GM12878 (cell line): ENCODE measurements at regions not wholly inside any gene's neighbourhood (a gene's known extent, or its start where the extent isn't known, plus 50 kb on each side); places are given as distances from the start of the nearest gene placed in this dataset.

Experiments used
- ATAC-seq: fragments of 200-7000 bp; cut with Tn5 transposase; 3 replicates; pipeline ENCODE4 v1.9.1; 2020; ENCODE audit warnings: mild to moderate bottlenecking, moderate library complexity
- BruUV-seq: library from RNA; stranded (reverse); fragments of 400-500 nt; replicated peaks from 2 replicates; lab custom pipeline; 2021; lab: Mats Ljungman, UMichigan
- CTCF ChIA-PET: fragments of 300-600 bp; sonication (Branson Sonifier 250); formaldehyde crosslinking; extraction: SDS; loops from one replicate; lab custom pipeline; 2021; ENCODE audit warnings: inconsistent platforms; lab: Yijun Ruan, JAX
- POLR2A ChIA-PET: fragments of 350-600 bp; formaldehyde crosslinking; extraction: SDS; loops from one replicate; lab custom pipeline; 2021; ENCODE audit warnings: inconsistent platforms; lab: Charles Lee
- RAD21 ChIA-PET: fragments of 300-600 bp; sonication (Branson Sonifier 250); formaldehyde crosslinking; loops from one replicate; lab custom pipeline; 2023; ENCODE audit warnings: antibody characterized with exemption; ENCODE audit not compliant: unreplicated experiment; lab: Charles Lee
- SMC1A ChIA-PET: fragments of 300-600 bp; sonication (Branson Sonifier 250); formaldehyde crosslinking; loops from one replicate; lab custom pipeline; 2023; ENCODE audit not compliant: unreplicated experiment, uncharacterized antibody; lab: Charles Lee
- DNase-seq: peaks from one replicate; pipeline ENCODE4 v3.0.0-alpha.2; 2011; ENCODE audit warnings: low read depth, low spot score
- FAIRE-seq: peaks from 3 replicates; lab custom pipeline; 2011; peaks lifted over from hg19 to GRCh38; lab: Jason Lieb, UNC
- H2AFZ ChIP-seq: 2 replicates; pipeline ENCODE4 v1.6.0; 2011; ENCODE audit warnings: low read depth, low read length, control low read depth; ENCODE audit not compliant: control insufficient read depth
- H3K27ac ChIP-seq: 2 replicates; pipeline ENCODE4 v1.5.1; 2011; ENCODE audit warnings: control low read depth; ENCODE audit not compliant: control insufficient read depth, insufficient read depth
- H3K27me3 ChIP-seq, 2 experiments: replicated peaks in 1 of 2; 2 replicates each; pipeline versions ENCODE4 v1.6.0 to v1.6.1; 2011; ENCODE audit warnings: low read length in 1 of 2; ENCODE audit not compliant: control insufficient read depth in 2 of 2, insufficient read depth in 2 of 2
- H3K36me3 ChIP-seq, 2 experiments: 2 replicates each; pipeline ENCODE4 v1.5.1; 2011; ENCODE audit warnings: low read length in 1 of 2; ENCODE audit not compliant: control insufficient read depth in 2 of 2, insufficient read depth in 2 of 2
- H3K4me1 ChIP-seq: 2 replicates; pipeline ENCODE4 v1.6.1; 2011; ENCODE audit warnings: mild to moderate bottlenecking, low read length, moderate library complexity, mixed read lengths; ENCODE audit not compliant: control insufficient read depth, insufficient read depth
- H3K4me2 ChIP-seq: 2 replicates; pipeline ENCODE4 v1.6.0; 2011; ENCODE audit warnings: control low read depth; ENCODE audit not compliant: control insufficient read depth, insufficient read depth
- H3K4me3 ChIP-seq: fragments of 200-600 bp; sonication (generic); 2 replicates; pipeline ENCODE4 v1.5.1; 2016
- H3K79me2 ChIP-seq: 2 replicates; pipeline ENCODE4 v1.6.0; 2011; ENCODE audit warnings: low read length; ENCODE audit not compliant: control insufficient read depth, insufficient read depth
- H3K9ac ChIP-seq: 2 replicates; pipeline ENCODE4 v1.8.0; 2011; ENCODE audit warnings: low read length, control low read depth, mixed read lengths; ENCODE audit not compliant: control insufficient read depth, insufficient read depth
- H3K9me3 ChIP-seq: replicated peaks from 3 replicates; pipeline ENCODE4 v1.5.1; 2011; ENCODE audit warnings: mild to moderate bottlenecking, low read length; ENCODE audit not compliant: control insufficient read depth, insufficient read depth
- H4K20me1 ChIP-seq: 2 replicates; pipeline ENCODE4 v1.6.0; 2011; ENCODE audit not compliant: control insufficient read depth, insufficient read depth
- ASH2L ChIP-seq: fragments of 300-600, 200-600 bp; sonication (generic); IDR thresholded peaks from 2 replicates; pipeline ENCODE4 v1.6.1; 2017; ENCODE audit warnings: low read depth, mild to moderate bottlenecking, borderline replicate concordance
- BHLHE40 ChIP-seq, 2 experiments: fragments of 450-650 bp in 1 of 2; IDR thresholded peaks; 2 replicates each; pipeline ENCODE4 v1.6.1; 2011 to 2017; ENCODE audit warnings: low read depth in 2 of 2, borderline replicate concordance in 1 of 2, improper control_type of control experiment in 1 of 2, low read length in 1 of 2, mild to moderate bottlenecking in 1 of 2
- BRCA1 ChIP-seq: IDR thresholded peaks from 2 replicates; pipeline ENCODE4 v1.6.1; 2011; ENCODE audit warnings: low read depth, low read length, improper control_type of control experiment
- EGR1 ChIP-seq, 2 experiments: IDR thresholded peaks; 1 replicate in 1 of 2; 2 replicates in 1 of 2; pipeline ENCODE4 v1.6.1; 2011 to 2012; ENCODE audit warnings: low read depth in 2 of 2, low read length in 2 of 2, borderline replicate concordance in 1 of 2, mild to moderate bottlenecking in 1 of 2, moderate library complexity in 1 of 2
- IKZF1 ChIP-seq: fragments of 450-650 bp; conservative IDR thresholded peaks from 2 replicates; pipeline ENCODE4 v1.6.1; 2017; ENCODE audit warnings: antibody characterized with exemption, mild to moderate bottlenecking
- KDM1A ChIP-seq: fragments of 200-600 bp; sonication (generic); IDR thresholded peaks from 2 replicates; pipeline ENCODE4 v1.6.1; 2016; ENCODE audit warnings: borderline replicate concordance
- KLF5 ChIP-seq: fragments of 450-650 bp; IDR thresholded peaks from 2 replicates; pipeline ENCODE4 v1.6.1; 2014; ENCODE audit warnings: mild to moderate bottlenecking; ENCODE audit not compliant: partially characterized antibody
- NBN ChIP-seq: fragments of 450-650 bp; IDR thresholded peaks from 2 replicates; pipeline ENCODE4 v1.6.1; 2016
- NFYB ChIP-seq: IDR thresholded peaks from 2 replicates; pipeline ENCODE4 v1.6.1; 2011; ENCODE audit warnings: low read depth, mild to moderate bottlenecking, low read length, improper control_type of control experiment, moderate library complexity; ENCODE audit not compliant: insufficient read depth
- RCOR1 ChIP-seq: conservative IDR thresholded peaks from 2 replicates; pipeline ENCODE4 v1.6.1; 2012; ENCODE audit warnings: low read depth, low read length, improper control_type of control experiment
- RELA ChIP-seq: fragments of 450-650 bp; IDR thresholded peaks from 2 replicates; pipeline ENCODE4 v1.8.0; 2014; ENCODE audit warnings: borderline replicate concordance; ENCODE audit not compliant: partially characterized antibody
- TCF7 ChIP-seq: IDR thresholded peaks from 2 replicates; pipeline ENCODE4 v1.6.1; 2014; ENCODE audit warnings: antibody characterized with exemption, borderline replicate concordance
- ZZZ3 ChIP-seq: IDR thresholded peaks from 2 replicates; pipeline ENCODE4 v1.6.1; 2011; ENCODE audit warnings: low read depth; ENCODE audit not compliant: control insufficient read depth, insufficient read length
- WGBS: methylation state at CpG from one replicate; pipeline ENCODE4 v1.1.6; 2016; ENCODE audit warnings: low lambda C conversion rate; ENCODE audit not compliant: insufficient replicate concordance, insufficient coverage; ENCODE audit errors: missing lambda C conversion rate; 5-methylcytosine and 5-hydroxymethylcytosine counted together
- in situ Hi-C: fragments of 300-500 bp; cut with MboI; formaldehyde crosslinking; loops from 9 replicates; pipeline ENCODE4 v1.14.3; 2018; ENCODE audit warnings: mixed read lengths
- intact Hi-C: fragments of 100-400 bp; cut with micrococcal nuclease; formaldehyde crosslinking; loops from one replicate; pipeline ENCODE4 v1.14.2; 2022; ENCODE audit not compliant: unreplicated experiment
- TF ChIP-seq, protein P1 (sequence below): IDR thresholded peaks from 2 replicates; pipeline ENCODE4 v1.6.1; 2011; ENCODE audit warnings: low read depth, low read length, improper control_type of control experiment, borderline replicate concordance
- TF ChIP-seq, protein P2 (sequence below): fragments of 450-650 bp; formaldehyde crosslinking; IDR thresholded peaks from 2 replicates; pipeline ENCODE4 v1.4.0; 2022; ENCODE audit warnings: mild to moderate bottlenecking, moderate library complexity

DNA sequence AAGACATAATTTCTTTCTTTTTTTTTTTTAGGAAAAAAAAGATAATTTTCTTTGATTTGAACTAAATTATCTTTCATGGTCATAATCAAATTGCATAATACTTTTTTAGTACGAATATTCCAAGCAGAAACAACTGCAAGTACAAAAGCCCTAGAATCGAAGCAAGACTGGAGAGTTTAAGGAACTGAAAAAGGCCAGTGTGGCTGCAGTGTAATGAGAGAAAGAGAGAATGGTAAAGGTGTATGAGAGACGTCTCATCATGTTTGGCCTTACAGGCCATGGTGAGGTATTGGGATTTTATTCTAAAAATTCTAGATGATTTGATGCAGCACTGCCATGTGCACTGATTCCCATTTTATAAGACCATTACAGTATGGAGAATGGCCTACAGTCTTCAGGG lies 180.9 kb downstream of the SUCNR1 start (continued):
- TF ChIP-seq NFYB: no peak

DNA sequence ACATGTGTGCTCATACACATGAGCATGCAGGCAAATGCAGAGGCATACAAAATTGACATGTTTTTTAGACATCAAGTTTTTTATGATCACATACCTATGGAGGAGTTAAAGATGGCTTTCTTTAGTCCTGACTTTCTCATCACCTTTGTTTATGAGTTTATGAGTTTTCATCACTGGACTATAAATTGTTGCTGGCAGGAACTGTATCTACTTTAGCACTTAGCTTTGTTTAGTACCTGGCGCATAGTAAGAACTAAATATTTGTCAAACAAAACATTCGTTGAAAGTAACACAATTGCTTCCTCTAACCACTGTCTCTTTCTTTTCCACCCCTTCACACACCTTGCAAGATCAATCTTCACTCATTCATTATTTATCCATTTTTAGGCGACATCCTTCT lies 182.6 kb downstream of the SUCNR1 start:
- intact Hi-C loops: no loop called here
- H3K4me1 ChIP-seq: peaks cover 4% of the 10 kb centered on the region
- ChIA-PET CTCF (interaction anchor here (1.1 to 1.5 kb wide), 2 partner anchors 16 to 128 kb away, joined by 4 to 5 read pairs; no protein-coding TSS in a partner anchor), POLR2A (interaction anchor here (0.7 kb wide), 1 partner anchor 474 kb away, joined by 3 read pairs; no protein-coding TSS in a partner anchor), RAD21 (no interaction called here), SMC1A (interaction anchor here (0.8 to 1.5 kb wide), 7 partner anchors 9 to 436 kb away, joined by 3 to 4 read pairs (median 3); no protein-coding TSS in a partner anchor)
- no peak overlapping the region for H3K4me2 ChIP-seq
- BruUV-seq: no TSS peak
- no peak overlapping the region for H3K4me3 ChIP-seq
- H3K27ac ChIP-seq: no peak overlapping the region
- no peaks in the 10 kb centered on the region for H3K79me2 ChIP-seq
- in situ Hi-C loops: no loop called here
- no peak for ATAC-seq
- DNase-seq: no peak
- TF ChIP-seq TCF7 (no peak), ASH2L (no peak), NBN (no peak), ZZZ3 (no peak), IKZF1 (no peak), BRCA1 (no peak), RCOR1 (no peak), KDM1A (no peak), BHLHE40 (IDR thresholded peaks at IDR 0.05; ENCODE audit: borderline replicate concordance in 1 of 2, low read depth in 2 of 2, low read length in 1 of 2) (no peak), KLF5 (no peak), RELA (no peak), EGR1 (IDR thresholded peaks at IDR 0.05; ENCODE audit: borderline replicate concordance in 1 of 2, low read depth in 2 of 2, low read length in 2 of 2) (no peak)
- TF ChIP-seq, protein P1, sequence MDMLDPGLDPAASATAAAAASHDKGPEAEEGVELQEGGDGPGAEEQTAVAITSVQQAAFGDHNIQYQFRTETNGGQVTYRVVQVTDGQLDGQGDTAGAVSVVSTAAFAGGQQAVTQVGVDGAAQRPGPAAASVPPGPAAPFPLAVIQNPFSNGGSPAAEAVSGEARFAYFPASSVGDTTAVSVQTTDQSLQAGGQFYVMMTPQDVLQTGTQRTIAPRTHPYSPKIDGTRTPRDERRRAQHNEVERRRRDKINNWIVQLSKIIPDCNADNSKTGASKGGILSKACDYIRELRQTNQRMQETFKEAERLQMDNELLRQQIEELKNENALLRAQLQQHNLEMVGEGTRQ: no peak
- TF ChIP-seq, protein P2, sequence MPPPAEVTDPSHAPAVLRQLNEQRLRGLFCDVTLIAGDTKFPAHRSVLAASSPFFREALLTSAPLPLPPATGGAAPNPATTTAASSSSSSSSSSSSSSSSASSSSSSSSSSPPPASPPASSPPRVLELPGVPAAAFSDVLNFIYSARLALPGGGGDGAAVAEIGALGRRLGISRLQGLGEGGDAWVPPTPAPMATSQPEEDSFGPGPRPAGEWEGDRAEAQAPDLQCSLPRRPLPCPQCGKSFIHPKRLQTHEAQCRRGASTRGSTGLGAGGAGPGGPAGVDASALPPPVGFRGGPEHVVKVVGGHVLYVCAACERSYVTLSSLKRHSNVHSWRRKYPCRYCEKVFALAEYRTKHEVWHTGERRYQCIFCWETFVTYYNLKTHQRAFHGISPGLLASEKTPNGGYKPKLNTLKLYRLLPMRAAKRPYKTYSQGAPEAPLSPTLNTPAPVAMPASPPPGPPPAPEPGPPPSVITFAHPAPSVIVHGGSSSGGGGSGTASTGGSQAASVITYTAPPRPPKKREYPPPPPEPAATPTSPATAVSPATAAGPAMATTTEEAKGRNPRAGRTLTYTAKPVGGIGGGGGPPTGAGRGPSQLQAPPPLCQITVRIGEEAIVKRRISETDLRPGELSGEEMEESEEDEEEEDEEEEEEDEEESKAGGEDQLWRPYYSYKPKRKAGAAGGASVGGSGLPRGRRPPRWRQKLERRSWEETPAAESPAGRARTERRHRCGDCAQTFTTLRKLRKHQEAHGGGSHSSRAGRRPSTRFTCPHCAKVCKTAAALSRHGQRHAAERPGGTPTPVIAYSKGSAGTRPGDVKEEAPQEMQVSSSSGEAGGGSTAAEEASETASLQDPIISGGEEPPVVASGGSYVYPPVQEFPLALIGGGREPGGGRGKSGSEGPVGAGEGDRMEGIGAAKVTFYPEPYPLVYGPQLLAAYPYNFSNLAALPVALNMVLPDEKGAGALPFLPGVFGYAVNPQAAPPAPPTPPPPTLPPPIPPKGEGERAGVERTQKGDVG (CRISPR knock-in tag): no peak
- no peaks in the 10 kb centered on the region for H3K27me3 ChIP-seq
- FAIRE-seq: no peak
- no peak overlapping the region for H3K9ac ChIP-seq
- no peaks in the 10 kb centered on the region; the same call in 2 of the 3 replicates for H3K9me3 ChIP-seq
- H4K20me1 ChIP-seq: no peaks in the 10 kb centered on the region
- no peak overlapping the region for H2AFZ ChIP-seq
- no peaks in the 10 kb centered on the region for H3K36me3 ChIP-seq
- WGBS: 98% methylated on average over 3 of the region's 3 CpGs
